Naive thymus-derived CD4-positive, alpha-beta T cell (primary cell): ENCODE measurements at regions not wholly inside any gene's neighbourhood (a gene's known extent, or its start where the extent isn't known, plus 50 kb on each side); places are given as distances from the start of the nearest gene placed in this dataset.

ENCODE experiments used
- ATAC-seq: fragments of 150-1000 bp; cut with Tn5 transposase; 2 replicates; pipeline ENCODE4 v1.10.0; 2021; ENCODE audit warnings: mild to moderate bottlenecking, moderate library complexity
- CTCF ChIA-PET: fragments of 350-600 bp; sonication (Branson Sonifier 250); formaldehyde crosslinking; loops from one replicate; lab custom pipeline; 2021; ENCODE audit warnings: antibody characterized with exemption; lab: Charles Lee
- POLR2A ChIA-PET: fragments of 350-600 bp; sonication (Branson Sonifier 250); formaldehyde crosslinking; loops from one replicate; lab custom pipeline; 2021; ENCODE audit warnings: antibody characterized with exemption, inconsistent platforms; lab: Charles Lee
- DNase-seq, 9 donors: peaks; one replicate each; pipeline versions ENCODE4 v3.0.0 to v3.0.0-alpha.2; 2020 to 2022; ENCODE audit warnings: mixed read lengths in 1 of 9
- H3K27ac ChIP-seq: one replicate; pipeline ENCODE4 v1.7.0; 2013; ENCODE audit warnings: mild to moderate bottlenecking, low read depth, low read length, moderate library complexity
- H3K27me3 ChIP-seq, 2 donors: one replicate each; pipeline ENCODE4 v1.7.0; 2013; ENCODE audit warnings: low read length in 2 of 2, mild to moderate bottlenecking in 2 of 2, moderate library complexity in 2 of 2; ENCODE audit not compliant: control insufficient read depth in 2 of 2, insufficient read depth in 2 of 2
- H3K36me3 ChIP-seq, 3 experiments: 1 replicate in 2 of 3; 2 replicates in 1 of 3; pipeline ENCODE4 v1.7.0; 2013; ENCODE audit warnings: low read length in 3 of 3, mild to moderate bottlenecking in 3 of 3, moderate library complexity in 1 of 3; ENCODE audit not compliant: insufficient read depth in 3 of 3, control insufficient read depth in 2 of 3
- H3K4me1 ChIP-seq, 2 donors: one replicate each; pipeline ENCODE4 v1.7.0; 2013; ENCODE audit warnings: low read length in 2 of 2, mild to moderate bottlenecking in 2 of 2, moderate library complexity in 1 of 2; ENCODE audit not compliant: control insufficient read depth in 2 of 2, insufficient read depth in 2 of 2
- H3K4me3 ChIP-seq: 2 replicates; pipeline ENCODE4 v1.7.0; 2013; ENCODE audit warnings: mild to moderate bottlenecking, low read length
- H3K9me3 ChIP-seq, 3 experiments: 1 replicate in 2 of 3; 2 replicates in 1 of 3; pipeline ENCODE4 v1.7.0; 2013; ENCODE audit warnings: low read length in 3 of 3; ENCODE audit not compliant: control insufficient read depth in 2 of 3
- H3K27ac Mint-ChIP-seq, 9 donors: one replicate each; pipeline ENCODE4 v1.8.0; 2020 to 2022; ENCODE audit warnings: mixed read lengths in 9 of 9, mild to moderate bottlenecking in 8 of 9, moderate library complexity in 5 of 9, inconsistent platforms in 2 of 9
- H3K27me3 Mint-ChIP-seq, 5 donors: one replicate each; pipeline ENCODE4 v1.8.0; 2021 to 2022; ENCODE audit warnings: mixed read lengths in 5 of 5, mild to moderate bottlenecking in 1 of 5
- H3K36me3 Mint-ChIP-seq, 5 donors: one replicate each; pipeline ENCODE4 v1.8.0; 2020 to 2022; ENCODE audit warnings: mixed read lengths in 5 of 5, mild to moderate bottlenecking in 3 of 5, inconsistent platforms in 1 of 5
- H3K4me1 Mint-ChIP-seq, 7 donors: one replicate each; pipeline ENCODE4 v1.8.0; 2020 to 2022; ENCODE audit warnings: mixed read lengths in 7 of 7, mild to moderate bottlenecking in 3 of 7, inconsistent platforms in 1 of 7
- H3K4me3 Mint-ChIP-seq, 10 donors: one replicate each; pipeline ENCODE4 v1.8.0; 2020 to 2022; ENCODE audit warnings: mild to moderate bottlenecking in 10 of 10, mixed read lengths in 10 of 10, moderate library complexity in 6 of 10, inconsistent platforms in 2 of 10
- H3K9me3 Mint-ChIP-seq, 11 donors: one replicate each; pipeline ENCODE4 v1.8.0; 2020 to 2022; ENCODE audit warnings: mixed read lengths in 11 of 11, mild to moderate bottlenecking in 4 of 11, inconsistent platforms in 1 of 11, moderate library complexity in 1 of 11
- intact Hi-C, 2 donors: fragments of 100-400 bp; cut with micrococcal nuclease; formaldehyde crosslinking; loops; one replicate each; pipeline ENCODE4 v1.15.1; 2023

GRCh38 chr6:84372290-84372689 lies 144.8 kb upstream of the CEP162 start:
- DNase-seq (no peak), ATAC-seq (no peak)
- no peaks in the 10 kb centered on the region for H3K27me3 ChIP-seq
- ChIA-PET POLR2A (no interaction called here), CTCF (no interaction called here)
- H3K9me3 ChIP-seq, result no peaks in the 10 kb centered on the region
- no peak overlapping the region for H3K27ac ChIP-seq
- no peak overlapping the region for H3K4me3 ChIP-seq
- intact Hi-C loops, result no loop called here
- no peaks in the 10 kb centered on the region for H3K36me3 ChIP-seq
- Mint-ChIP-seq H3K27ac (no peak overlapping the region), H3K27me3 (peaks cover 0 to 7% (median 0%) of the 10 kb centered on the region in 5 donors), H3K36me3 (no peaks in the 10 kb centered on the region), H3K4me3 (no peak overlapping the region), H3K9me3 (peaks cover 0 to 26% (median 7%) of the 10 kb centered on the region in 11 donors), H3K4me1 (no peaks in the 10 kb centered on the region)
- H3K4me1 ChIP-seq, result no peaks in the 10 kb centered on the region

DNA sequence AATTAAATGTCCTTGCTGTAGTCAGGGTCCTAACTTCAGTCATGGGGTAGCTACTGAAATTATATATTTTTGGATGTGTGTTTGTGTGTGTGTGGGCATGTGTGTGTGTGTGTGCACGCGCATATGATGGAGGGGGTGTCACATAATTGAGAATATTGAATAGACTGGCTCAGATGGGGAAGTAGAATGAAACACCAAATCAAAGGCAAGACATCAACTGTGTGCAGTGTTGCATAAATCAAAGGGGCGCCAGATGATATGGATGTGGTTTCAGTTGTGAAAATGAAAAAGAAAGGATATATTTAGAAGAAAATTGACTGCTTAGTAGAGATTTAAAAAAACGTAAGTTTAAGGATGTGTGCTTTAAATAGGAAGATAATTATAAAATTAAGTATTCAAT lies 144.2 kb upstream of the CEP162 start:
- Mint-ChIP-seq H3K4me1 (no peaks in the 10 kb centered on the region), H3K27me3 (peaks cover 0 to 7% (median 0%) of the 10 kb centered on the region in 5 donors), H3K36me3 (no peaks in the 10 kb centered on the region), H3K4me3 (no peak overlapping the region), H3K27ac (no peak overlapping the region), H3K9me3 (peaks cover 0 to 26% (median 7%) of the 10 kb centered on the region in 11 donors)
- intact Hi-C loops, result no loop called here
- H3K27me3 ChIP-seq, result no peaks in the 10 kb centered on the region
- ATAC-seq (no peak), DNase-seq (no peak)
- CTCF ChIA-PET, result no interaction called here
- no peak overlapping the region for H3K27ac ChIP-seq
- no peaks in the 10 kb centered on the region for H3K4me1 ChIP-seq
- no peaks in the 10 kb centered on the region for H3K9me3 ChIP-seq
- no peak overlapping the region for H3K4me3 ChIP-seq
- POLR2A ChIA-PET, result no interaction called here
- no peaks in the 10 kb centered on the region for H3K36me3 ChIP-seq

DNA sequence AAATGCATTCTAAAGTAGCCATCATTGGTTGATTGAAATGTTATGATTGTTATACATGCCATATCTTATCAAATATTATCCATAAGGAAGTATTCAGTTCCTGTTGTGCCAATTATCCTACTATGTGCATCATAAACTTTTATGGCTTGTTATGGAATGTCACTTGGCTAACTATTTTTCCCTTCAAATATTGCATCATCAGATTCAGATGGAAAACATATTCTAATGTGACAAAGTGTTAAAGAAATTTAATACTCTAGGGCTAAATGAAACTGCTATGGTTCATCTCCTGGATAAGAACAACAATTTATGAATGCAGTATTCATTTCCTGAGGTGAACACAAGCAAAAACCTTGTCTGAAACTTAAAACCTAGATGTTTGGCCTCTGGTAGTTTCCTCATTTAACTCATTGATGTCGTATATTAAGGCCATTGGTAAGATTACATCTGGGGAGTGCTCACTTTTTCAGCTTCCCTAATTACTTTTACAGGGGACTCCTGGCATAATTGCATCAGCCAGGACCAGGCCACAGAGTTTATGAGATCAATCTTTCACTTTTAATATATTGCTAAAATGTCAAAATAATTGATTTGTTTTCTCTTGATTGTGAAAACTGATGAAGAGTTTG lies 134.9 kb upstream of the CEP162 start:
- Histone ChIP-seq H3K9me3 (no peaks in the 10 kb centered on the region), H3K27me3 (no peaks in the 10 kb centered on the region), H3K4me1 (no peaks in the 10 kb centered on the region), H3K36me3 (no peaks in the 10 kb centered on the region), H3K4me3 (no peak overlapping the region), H3K27ac (no peak overlapping the region)
- ATAC-seq, result no peak
- Mint-ChIP-seq H3K27ac (no peak overlapping the region), H3K9me3 (peaks cover 0 to 3% (median 0%) of the 10 kb centered on the region in 11 donors), H3K4me3 (no peak overlapping the region), H3K4me1 (no peaks in the 10 kb centered on the region), H3K27me3 (no peaks in the 10 kb centered on the region), H3K36me3 (no peaks in the 10 kb centered on the region)
- ChIA-PET POLR2A (no interaction called here), CTCF (no interaction called here)
- intact Hi-C loops, result no loop called here
- DNase-seq, result no peak

DNA sequence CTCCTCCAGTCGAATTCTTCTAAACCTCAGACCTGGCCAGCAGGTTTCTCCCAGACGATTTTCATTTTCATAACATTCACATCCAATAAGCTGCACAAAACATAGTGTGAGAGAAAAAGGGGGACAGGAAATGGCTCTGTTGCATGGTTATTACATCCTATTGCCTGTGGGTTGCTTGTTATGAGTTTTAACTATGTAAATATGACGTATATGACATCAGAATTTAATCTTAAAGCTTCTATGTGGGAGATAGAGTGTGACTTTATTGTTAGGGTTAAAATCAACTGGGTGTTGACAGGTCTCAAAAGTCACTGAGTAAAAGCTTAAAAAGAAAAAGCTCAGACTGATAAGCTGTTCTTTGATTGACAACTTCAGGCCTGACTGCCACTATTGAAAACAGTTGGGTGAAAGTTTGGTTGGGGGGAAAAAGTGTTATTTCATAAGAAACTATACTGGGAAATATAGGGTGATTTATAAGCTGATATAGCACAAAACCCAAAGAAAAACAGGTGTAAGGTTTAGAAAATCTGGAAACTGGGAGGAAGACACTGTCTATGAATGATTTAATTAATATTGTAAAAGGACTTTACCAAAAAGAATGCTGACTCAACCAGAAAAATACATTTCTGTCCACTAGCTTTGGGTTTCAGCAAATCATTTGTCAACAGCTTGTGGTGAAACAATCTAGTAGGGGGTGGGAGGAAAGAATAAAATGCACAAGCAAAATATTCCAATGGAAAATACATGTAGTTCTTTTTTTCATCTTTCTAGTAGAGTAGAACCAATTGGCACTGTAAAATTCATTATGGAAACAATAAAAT lies 134.1 kb upstream of the CEP162 start:
- DNase-seq, result no peak
- Histone ChIP-seq H3K27me3 (no peaks in the 10 kb centered on the region), H3K4me1 (no peaks in the 10 kb centered on the region), H3K4me3 (no peak overlapping the region), H3K36me3 (no peaks in the 10 kb centered on the region), H3K9me3 (no peaks in the 10 kb centered on the region), H3K27ac (no peak overlapping the region)
- ChIA-PET POLR2A (no interaction called here), CTCF (no interaction called here)
- H3K4me1 Mint-ChIP-seq, result no peaks in the 10 kb centered on the region
- intact Hi-C loops, result no loop called here
- peaks cover 0 to 3% (median 0%) of the 10 kb centered on the region in 5 donors for H3K27me3 Mint-ChIP-seq
- H3K4me3 Mint-ChIP-seq, result no peak overlapping the region
- no peak for ATAC-seq
- H3K9me3 Mint-ChIP-seq, result peaks cover 0 to 5% (median 0%) of the 10 kb centered on the region in 11 donors
- H3K27ac Mint-ChIP-seq, result no peak overlapping the region
- H3K36me3 Mint-ChIP-seq, result no peaks in the 10 kb centered on the region

GRCh38 chr6:84360039-84360438 lies 132.6 kb upstream of the CEP162 start:
- intact Hi-C loops, result no loop called here
- no peaks in the 10 kb centered on the region for H3K9me3 ChIP-seq
- Mint-ChIP-seq H3K9me3 (peaks cover 0 to 9% (median 0%) of the 10 kb centered on the region in 11 donors), H3K4me1 (no peaks in the 10 kb centered on the region), H3K4me3 (no peak overlapping the region), H3K27me3 (peaks cover 0 to 3% (median 0%) of the 10 kb centered on the region in 5 donors), H3K36me3 (no peaks in the 10 kb centered on the region), H3K27ac (no peak overlapping the region)
- no peaks in the 10 kb centered on the region for H3K36me3 ChIP-seq
- no peaks in the 10 kb centered on the region for H3K4me1 ChIP-seq
- no peaks in the 10 kb centered on the region for H3K27me3 ChIP-seq
- no peak for DNase-seq
- ChIA-PET CTCF (no interaction called here), POLR2A (no interaction called here)
- H3K27ac ChIP-seq, result no peak overlapping the region
- no peak overlapping the region for H3K4me3 ChIP-seq
- no peak for ATAC-seq

- no peaks in the 10 kb centered on the region for H3K4me1 ChIP-seq
- H3K27me3 ChIP-seq, result no peaks in the 10 kb centered on the region
- Mint-ChIP-seq H3K27me3 (peaks cover 0 to 3% (median 0%) of the 10 kb centered on the region in 5 donors), H3K9me3 (peaks cover 0 to 9% (median 0%) of the 10 kb centered on the region in 11 donors), H3K4me1 (no peaks in the 10 kb centered on the region), H3K4me3 (no peak overlapping the region), H3K36me3 (no peaks in the 10 kb centered on the region), H3K27ac (no peak overlapping the region)
- ChIA-PET POLR2A (no interaction called here), CTCF (no interaction called here)
- ATAC-seq, result no peak
- H3K9me3 ChIP-seq, result no peaks in the 10 kb centered on the region
- no peak for DNase-seq
- no peak overlapping the region for H3K27ac ChIP-seq
- intact Hi-C loops, result no loop called here
- H3K4me3 ChIP-seq, result no peak overlapping the region
- no peaks in the 10 kb centered on the region for H3K36me3 ChIP-seq
Observed at GRCh38 chr6:84358581-84358980, 131.1 kb upstream of the CEP162 start.

DNA sequence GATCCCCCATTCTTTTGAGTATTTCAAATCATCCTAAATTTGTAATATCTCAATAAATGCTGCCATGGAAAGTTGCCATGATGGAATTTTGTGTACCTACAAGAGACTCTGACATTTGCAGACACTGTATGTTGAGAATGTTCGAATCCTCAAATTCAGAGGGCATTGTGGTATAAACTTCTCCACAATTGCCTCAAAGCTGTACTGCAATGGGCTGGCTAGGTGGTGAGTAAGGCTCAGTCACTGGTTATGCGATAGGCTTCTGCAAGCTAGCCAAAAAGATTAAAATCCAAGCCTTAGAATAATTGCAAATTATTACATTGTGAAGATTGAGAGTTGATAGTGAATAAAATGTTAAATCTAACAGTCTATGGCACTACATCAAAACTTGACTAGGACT lies 130.2 kb upstream of the CEP162 start:
- Mint-ChIP-seq H3K36me3 (no peaks in the 10 kb centered on the region), H3K9me3 (peaks cover 0 to 9% (median 0%) of the 10 kb centered on the region in 11 donors), H3K27me3 (peaks cover 0 to 3% (median 0%) of the 10 kb centered on the region in 5 donors), H3K27ac (no peak overlapping the region), H3K4me1 (no peaks in the 10 kb centered on the region), H3K4me3 (no peak overlapping the region)
- ChIA-PET CTCF (no interaction called here), POLR2A (no interaction called here)
- no peaks in the 10 kb centered on the region for H3K4me1 ChIP-seq
- no peaks in the 10 kb centered on the region for H3K9me3 ChIP-seq
- intact Hi-C loops, result no loop called here
- ATAC-seq, result no peak
- H3K4me3 ChIP-seq, result no peak overlapping the region
- H3K36me3 ChIP-seq, result no peaks in the 10 kb centered on the region
- DNase-seq, result no peak
- H3K27me3 ChIP-seq, result no peaks in the 10 kb centered on the region
- no peak overlapping the region for H3K27ac ChIP-seq
